Liver (tissue), 8 donors: ENCODE measurements at regions not wholly inside any gene's neighbourhood (a gene's known extent, or its start where the extent isn't known, plus 50 kb on each side); places are given as distances from the start of the nearest gene placed in this dataset.

Experiments used
- DNase-seq: peaks from one replicate; pipeline ENCODE4 v3.0.0-alpha.2; 2017; ENCODE audit warnings: low spot score
- H3K27ac ChIP-seq, 2 donors: one replicate each; pipeline ENCODE4 v1.7.0; 2013; ENCODE audit warnings: inconsistent platforms in 2 of 2, low read length in 2 of 2, control low read depth in 1 of 2, low read depth in 1 of 2, mild to moderate bottlenecking in 1 of 2
- H3K27me3 ChIP-seq, 4 donors: one replicate each; pipeline versions ENCODE4 v1.6.1 to v1.7.0; 2013; ENCODE audit warnings: low read length in 3 of 4, inconsistent platforms in 1 of 4, mild to moderate bottlenecking in 1 of 4, moderate library complexity in 1 of 4; ENCODE audit not compliant: control insufficient read depth in 4 of 4, insufficient read depth in 4 of 4
- H3K36me3 ChIP-seq, 4 donors: one replicate each; pipeline versions ENCODE4 v1.6.1 to v1.7.0; 2013; ENCODE audit warnings: low read length in 3 of 4, mild to moderate bottlenecking in 3 of 4, low read depth in 1 of 4, moderate library complexity in 1 of 4; ENCODE audit not compliant: control insufficient read depth in 4 of 4, insufficient read depth in 3 of 4
- H3K4me1 ChIP-seq, 4 donors: one replicate each; pipeline versions ENCODE4 v1.6.1 to v1.7.0; 2013; ENCODE audit warnings: low read length in 3 of 4, mild to moderate bottlenecking in 3 of 4, moderate library complexity in 1 of 4; ENCODE audit not compliant: control insufficient read depth in 4 of 4, insufficient read depth in 4 of 4
- H3K4me3 ChIP-seq, 3 donors: one replicate each; pipeline versions ENCODE4 v1.6.1 to v1.7.0; 2013; ENCODE audit warnings: low read length in 3 of 3, control low read depth in 1 of 3, low read depth in 1 of 3, mild to moderate bottlenecking in 1 of 3
- H3K9ac ChIP-seq, 2 donors: one replicate each; pipeline ENCODE4 v1.7.0; 2013; ENCODE audit warnings: low read length in 2 of 2, mild to moderate bottlenecking in 2 of 2, moderate library complexity in 2 of 2, control low read depth in 1 of 2, low read depth in 1 of 2
- H3K9me3 ChIP-seq, 4 donors: one replicate each; pipeline versions ENCODE4 v1.6.1 to v1.7.0; 2013; ENCODE audit warnings: low read length in 3 of 4; ENCODE audit not compliant: control insufficient read depth in 4 of 4
- ATF3 ChIP-seq: IDR thresholded peaks from 2 replicates; pipeline ENCODE4 v1.6.1; 2016; ENCODE audit warnings: antibody characterized with exemption
- CTCF ChIP-seq: fragments of 150-350 bp; IDR thresholded peaks from 2 replicates; pipeline ENCODE4 v1.5.1; 2017; ENCODE audit warnings: improper control_type of control experiment, low read depth, low read length; ENCODE audit not compliant: missing input control
- EGR1 ChIP-seq, 2 donors: IDR thresholded peaks; 2 replicates each; pipeline ENCODE4 v1.6.1; 2016 to 2018; ENCODE audit warnings: antibody characterized with exemption in 2 of 2, low read depth in 2 of 2
- FOXA1 ChIP-seq: IDR thresholded peaks from 2 replicates; pipeline ENCODE4 v1.6.1; 2016; ENCODE audit warnings: antibody characterized with exemption
- FOXA2 ChIP-seq: IDR thresholded peaks from 2 replicates; pipeline ENCODE4 v1.6.1; 2016; ENCODE audit warnings: antibody characterized with exemption
- GABPA ChIP-seq, 2 donors: IDR thresholded peaks in 1 of 2; conservative IDR thresholded peaks in 1 of 2; 2 replicates each; pipeline ENCODE4 v1.6.1; 2016; ENCODE audit warnings: antibody characterized with exemption in 2 of 2, mild to moderate bottlenecking in 1 of 2, moderate library complexity in 1 of 2
- HNF4A ChIP-seq, 2 donors: conservative IDR thresholded peaks; 2 replicates each; pipeline ENCODE4 v1.6.1; 2016; ENCODE audit warnings: antibody characterized with exemption in 2 of 2, mild to moderate bottlenecking in 2 of 2
- HNF4G ChIP-seq: IDR thresholded peaks from 2 replicates; pipeline ENCODE4 v1.6.1; 2016; ENCODE audit warnings: antibody characterized with exemption
- JUND ChIP-seq, 2 donors: IDR thresholded peaks; 2 replicates each; pipeline ENCODE4 v1.6.1; 2016; ENCODE audit warnings: antibody characterized with exemption in 2 of 2
- MAX ChIP-seq: IDR thresholded peaks from 2 replicates; pipeline ENCODE4 v1.6.1; 2016; ENCODE audit warnings: antibody characterized with exemption
- NR2F2 ChIP-seq: IDR thresholded peaks from 2 replicates; pipeline ENCODE4 v1.6.1; 2016; ENCODE audit warnings: antibody characterized with exemption
- RAD21 ChIP-seq, 2 donors: IDR thresholded peaks; 2 replicates each; pipeline ENCODE4 v1.6.1; 2016; ENCODE audit warnings: antibody characterized with exemption in 2 of 2, mild to moderate bottlenecking in 2 of 2
- REST ChIP-seq: IDR thresholded peaks from 2 replicates; pipeline ENCODE4 v1.6.1; 2016; ENCODE audit warnings: antibody characterized with exemption, mild to moderate bottlenecking
- RXRA ChIP-seq, 2 donors: IDR thresholded peaks; 2 replicates each; pipeline ENCODE4 v1.6.1; 2017 to 2018; ENCODE audit warnings: antibody characterized with exemption in 2 of 2, mild to moderate bottlenecking in 1 of 2
- SP1 ChIP-seq: IDR thresholded peaks from 2 replicates; pipeline ENCODE4 v1.6.1; 2018; ENCODE audit warnings: antibody characterized with exemption, mild to moderate bottlenecking
- TAF1 ChIP-seq: conservative IDR thresholded peaks from 2 replicates; pipeline ENCODE4 v1.6.1; 2016; ENCODE audit warnings: antibody characterized with exemption, mild to moderate bottlenecking
- YY1 ChIP-seq: IDR thresholded peaks from 2 replicates; pipeline ENCODE4 v1.6.1; 2016; ENCODE audit warnings: antibody characterized with exemption, mild to moderate bottlenecking
- ZBTB33 ChIP-seq: IDR thresholded peaks from 2 replicates; pipeline ENCODE4 v1.6.1; 2016; ENCODE audit warnings: antibody characterized with exemption
- WGBS: extraction: QIAGEN DNeasy Blood & Tissue Kit; methylation state at CpG from one replicate; pipeline ENCODE4 v1.1.7; 2013; 5-methylcytosine and 5-hydroxymethylcytosine counted together
- donor health status: healthy.
- donor health status: healthy.
- donor health status: healthy.
- donor health status: healthy.
- donor health status: healthy.

- TF ChIP-seq ZBTB33 (no peak), YY1 (no peak), RXRA (IDR thresholded peaks at IDR 0.05) (no peak), EGR1 (IDR thresholded peaks at IDR 0.05; ENCODE audit: low read depth in 2 of 2) (no peak), JUND (IDR thresholded peaks at IDR 0.05) (no peak), GABPA (IDR thresholded peaks at IDR 0.05 in 1 of 2, conservative IDR thresholded peaks at IDR 0.05 in 1 of 2) (no peak), HNF4G (no peak), ATF3 (no peak), TAF1 (no peak), FOXA2 (no peak)
Measured at GRCh38 chr1:82064691-82065090, 264.0 kb downstream of the ADGRL2 start (continued).

- Histone ChIP-seq H3K4me1 (no peaks in the 10 kb centered on the region), H3K27me3 (no peaks in the 10 kb centered on the region), H3K9me3 (no peaks in the 10 kb centered on the region), H3K36me3 (no peaks in the 10 kb centered on the region), H3K4me3 (no peak overlapping the region), H3K9ac (no peak overlapping the region), H3K27ac (no peak overlapping the region)
- WGBS = 70% methylated on average over 2 of the region's 2 CpGs
- TF ChIP-seq SP1 = no peak
- no peak for TF ChIP-seq GABPA (IDR thresholded peaks at IDR 0.05 in 1 of 2, conservative IDR thresholded peaks at IDR 0.05 in 1 of 2)
- no peak for TF ChIP-seq MAX
- no peak for TF ChIP-seq CTCF
- no peak for TF ChIP-seq RAD21 (IDR thresholded peaks at IDR 0.05)
- no peak for TF ChIP-seq JUND (IDR thresholded peaks at IDR 0.05)
- TF ChIP-seq YY1 = no peak
- TF ChIP-seq ATF3 = no peak
- TF ChIP-seq RXRA (IDR thresholded peaks at IDR 0.05) = no peak
- TF ChIP-seq NR2F2 = no peak
- TF ChIP-seq TAF1 = no peak
- TF ChIP-seq ZBTB33 = no peak
- no peak for TF ChIP-seq REST
- no peak for TF ChIP-seq FOXA2
- no peak for TF ChIP-seq EGR1 (IDR thresholded peaks at IDR 0.05; ENCODE audit: low read depth in 2 of 2)
- TF ChIP-seq HNF4A (conservative IDR thresholded peaks at IDR 0.05) = no peak
- no peak for TF ChIP-seq HNF4G
- no peak for TF ChIP-seq FOXA1
- DNase-seq = no peak
Measured at GRCh38 chr1:82062206-82062605, 261.5 kb downstream of the ADGRL2 start.
